CD8-positive, alpha-beta memory T cell (primary cell): ENCODE measurements at regions not wholly inside any gene's neighbourhood (a gene's known extent, or its start where the extent isn't known, plus 50 kb on each side); places are given as distances from the start of the nearest gene placed in this dataset.

Experiments used
- CTCF ChIA-PET: fragments of 350-600 bp; sonication (Branson Sonifier 250); formaldehyde crosslinking; loops from one replicate; lab custom pipeline; 2021; ENCODE audit warnings: antibody characterized with exemption; lab: Charles Lee
- POLR2A ChIA-PET: fragments of 350-600 bp; sonication (Branson Sonifier 250); formaldehyde crosslinking; loops from one replicate; lab custom pipeline; 2021; ENCODE audit warnings: antibody characterized with exemption; lab: Charles Lee
- DNase-seq, 5 donors: peaks; one replicate each; pipeline versions ENCODE4 v3.0.0 to v3.0.0-alpha.2; 2020 to 2022; ENCODE audit warnings: mixed read lengths in 1 of 5
- H3K27ac ChIP-seq: one replicate; pipeline ENCODE4 v1.7.0; 2013; ENCODE audit warnings: low read depth, mild to moderate bottlenecking, low read length, moderate library complexity
- H3K27me3 ChIP-seq: 2 replicates; pipeline ENCODE4 v1.7.0; 2013; ENCODE audit warnings: low read length, mild to moderate bottlenecking; ENCODE audit not compliant: insufficient read depth, poor library complexity, severe bottlenecking
- H3K36me3 ChIP-seq: 2 replicates; pipeline ENCODE4 v1.7.0; 2013; ENCODE audit warnings: mild to moderate bottlenecking, low read length, moderate library complexity; ENCODE audit not compliant: insufficient read depth
- H3K4me1 ChIP-seq: 2 replicates; pipeline ENCODE4 v1.7.0; 2013; ENCODE audit warnings: mild to moderate bottlenecking, low read length, moderate library complexity; ENCODE audit not compliant: insufficient read depth
- H3K4me3 ChIP-seq: 2 replicates; pipeline ENCODE4 v1.7.0; 2013; ENCODE audit warnings: mild to moderate bottlenecking, low read length
- H3K9me3 ChIP-seq: 2 replicates; pipeline ENCODE4 v1.7.0; 2013; ENCODE audit warnings: mild to moderate bottlenecking, low read length
- H3K27ac Mint-ChIP-seq, 8 donors: one replicate each; pipeline ENCODE4 v1.8.0; 2020 to 2021; ENCODE audit warnings: mixed read lengths in 8 of 8, mild to moderate bottlenecking in 6 of 8, inconsistent platforms in 3 of 8, moderate library complexity in 3 of 8
- H3K27me3 Mint-ChIP-seq, 2 donors: one replicate each; pipeline ENCODE4 v1.8.0; 2020 to 2021; ENCODE audit warnings: mixed read lengths in 2 of 2, mild to moderate bottlenecking in 1 of 2, moderate library complexity in 1 of 2
- H3K36me3 Mint-ChIP-seq, 3 donors: one replicate each; pipeline ENCODE4 v1.8.0; 2020 to 2021; ENCODE audit warnings: mixed read lengths in 3 of 3, inconsistent platforms in 1 of 3, mild to moderate bottlenecking in 1 of 3
- H3K4me1 Mint-ChIP-seq, 3 donors: one replicate each; pipeline ENCODE4 v1.8.0; 2020 to 2021; ENCODE audit warnings: mixed read lengths in 3 of 3, inconsistent platforms in 1 of 3, mild to moderate bottlenecking in 1 of 3
- H3K4me3 Mint-ChIP-seq, 7 donors: one replicate each; pipeline ENCODE4 v1.8.0; 2020 to 2021; ENCODE audit warnings: mixed read lengths in 7 of 7, mild to moderate bottlenecking in 6 of 7, moderate library complexity in 4 of 7, inconsistent platforms in 2 of 7
- H3K9me3 Mint-ChIP-seq, 5 donors: one replicate each; pipeline ENCODE4 v1.8.0; 2020 to 2022; ENCODE audit warnings: mixed read lengths in 5 of 5, mild to moderate bottlenecking in 3 of 5, moderate library complexity in 2 of 5, inconsistent platforms in 1 of 5

DNA sequence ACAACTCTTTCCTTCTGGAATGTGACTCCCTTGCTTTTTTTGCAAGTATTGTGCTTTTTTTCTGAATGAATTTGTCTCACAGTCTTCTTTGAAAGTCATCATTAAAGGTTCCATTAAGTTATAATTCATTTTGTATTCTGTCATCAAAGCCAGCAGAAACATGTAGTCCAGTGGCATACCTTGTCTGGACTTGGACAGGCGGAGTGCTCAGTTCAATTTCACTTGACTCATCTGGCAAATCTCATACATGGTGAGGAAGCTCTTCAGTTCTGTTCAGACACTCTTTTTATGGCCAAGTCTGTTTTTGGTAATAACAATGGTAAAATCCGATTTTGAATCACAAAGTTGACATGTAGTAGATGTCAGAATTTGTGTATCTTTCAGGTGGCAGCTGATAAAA lies 260.8 kb upstream of the OPRM1 start:
- Mint-ChIP-seq H3K4me1 (no peaks in the 10 kb centered on the region), H3K36me3 (no peaks in the 10 kb centered on the region), H3K4me3 (no peak overlapping the region), H3K9me3 (peaks cover 0 to 20% (median 5%) of the 10 kb centered on the region in 5 donors), H3K27ac (no peak overlapping the region), H3K27me3 (no peaks in the 10 kb centered on the region)
- no peak overlapping the region for H3K4me3 ChIP-seq
- no peak for DNase-seq
- H3K27ac ChIP-seq: no peak overlapping the region
- POLR2A ChIA-PET: no interaction called here
- CTCF ChIA-PET: no interaction called here
- H3K9me3 ChIP-seq: no peaks in the 10 kb centered on the region
- no peaks in the 10 kb centered on the region for H3K36me3 ChIP-seq
- no peaks in the 10 kb centered on the region for H3K27me3 ChIP-seq
- H3K4me1 ChIP-seq: no peaks in the 10 kb centered on the region

GRCh38 chr6:153771577-153771976 lies 267.5 kb upstream of the OPRM1 start:
- H3K36me3 Mint-ChIP-seq: no peaks in the 10 kb centered on the region
- no peaks in the 10 kb centered on the region for H3K27me3 Mint-ChIP-seq
- Histone ChIP-seq H3K27ac (no peak overlapping the region), H3K27me3 (no peaks in the 10 kb centered on the region), H3K36me3 (no peaks in the 10 kb centered on the region), H3K4me3 (no peak overlapping the region), H3K9me3 (no peaks in the 10 kb centered on the region), H3K4me1 (no peaks in the 10 kb centered on the region)
- H3K4me3 Mint-ChIP-seq: no peak overlapping the region
- ChIA-PET CTCF (no interaction called here), POLR2A (no interaction called here)
- H3K4me1 Mint-ChIP-seq: no peaks in the 10 kb centered on the region
- H3K9me3 Mint-ChIP-seq: no peaks in the 10 kb centered on the region
- DNase-seq: no peak
- H3K27ac Mint-ChIP-seq: no peak overlapping the region

DNA sequence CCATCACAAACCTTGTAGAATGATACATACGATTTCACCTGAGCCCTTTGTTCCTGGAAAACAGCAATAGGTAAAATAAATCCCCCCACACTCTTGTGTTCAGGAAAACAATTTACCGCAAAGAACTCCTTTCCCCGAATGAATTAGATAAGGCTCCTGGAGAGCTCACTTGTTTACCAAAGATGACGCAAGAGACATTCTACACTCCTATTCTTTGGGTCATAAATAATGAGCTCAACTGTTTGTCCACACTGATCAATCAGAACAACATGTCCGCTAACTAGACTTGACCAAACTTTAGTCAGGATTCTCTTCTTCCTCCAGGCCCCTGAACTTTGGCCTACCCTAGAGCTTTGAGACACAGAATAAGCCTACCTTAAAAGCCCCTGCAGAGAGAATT lies 271.9 kb upstream of the OPRM1 start:
- no peaks in the 10 kb centered on the region for H3K9me3 ChIP-seq
- CTCF ChIA-PET: no interaction called here
- H3K36me3 ChIP-seq: no peaks in the 10 kb centered on the region
- peaks cover 0 to 25% (median 0%) of the 10 kb centered on the region in 5 donors for H3K9me3 Mint-ChIP-seq
- no peak overlapping the region for H3K4me3 ChIP-seq
- no peaks in the 10 kb centered on the region for H3K27me3 ChIP-seq
- no peak overlapping the region for H3K27ac ChIP-seq
- DNase-seq: no peak
- no peaks in the 10 kb centered on the region for H3K27me3 Mint-ChIP-seq
- POLR2A ChIA-PET: no interaction called here
- H3K27ac Mint-ChIP-seq: no peak overlapping the region
- no peaks in the 10 kb centered on the region for H3K4me1 ChIP-seq
- no peaks in the 10 kb centered on the region for H3K4me1 Mint-ChIP-seq
- no peaks in the 10 kb centered on the region for H3K36me3 Mint-ChIP-seq
- no peak overlapping the region for H3K4me3 Mint-ChIP-seq

DNA sequence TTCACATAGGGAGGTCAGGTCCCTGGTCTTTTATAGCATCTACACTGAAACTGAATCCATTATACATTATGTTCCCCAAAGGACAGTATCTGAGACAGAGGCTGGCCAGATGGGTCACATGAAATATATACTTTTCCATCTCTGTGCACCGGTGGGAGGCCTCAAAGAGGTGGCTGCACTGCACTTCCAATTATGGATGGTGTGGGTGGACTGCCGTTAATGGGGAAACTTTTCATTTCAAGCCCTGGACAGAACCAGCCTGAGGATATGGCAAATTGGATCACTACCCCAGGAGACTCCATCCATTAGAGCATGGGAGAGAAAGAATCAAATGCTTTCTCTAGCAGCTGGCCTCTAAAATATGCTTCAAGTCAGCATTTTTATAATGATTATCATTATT lies 280.5 kb upstream of the OPRM1 start:
- Histone ChIP-seq H3K36me3 (no peaks in the 10 kb centered on the region), H3K9me3 (no peaks in the 10 kb centered on the region), H3K4me1 (no peaks in the 10 kb centered on the region), H3K27me3 (no peaks in the 10 kb centered on the region), H3K27ac (no peak overlapping the region), H3K4me3 (no peak overlapping the region)
- Mint-ChIP-seq H3K4me3 (no peak overlapping the region), H3K27ac (no peak overlapping the region), H3K9me3 (peaks cover 0 to 8% (median 0%) of the 10 kb centered on the region in 5 donors), H3K27me3 (no peaks in the 10 kb centered on the region), H3K36me3 (no peaks in the 10 kb centered on the region), H3K4me1 (no peaks in the 10 kb centered on the region)
- CTCF ChIA-PET: no interaction called here
- POLR2A ChIA-PET: no interaction called here
- no peak for DNase-seq

- Mint-ChIP-seq H3K27ac (no peak overlapping the region), H3K27me3 (no peaks in the 10 kb centered on the region), H3K4me1 (no peaks in the 10 kb centered on the region), H3K4me3 (no peak overlapping the region), H3K9me3 (peaks cover 0 to 6% (median 2%) of the 10 kb centered on the region in 5 donors), H3K36me3 (no peaks in the 10 kb centered on the region)
- no peaks in the 10 kb centered on the region for H3K27me3 ChIP-seq
- no peak for DNase-seq
- no peak overlapping the region for H3K4me3 ChIP-seq
- ChIA-PET POLR2A (no interaction called here), CTCF (no interaction called here)
- H3K9me3 ChIP-seq: no peaks in the 10 kb centered on the region
- H3K4me1 ChIP-seq: no peaks in the 10 kb centered on the region
- no peak overlapping the region for H3K27ac ChIP-seq
- no peaks in the 10 kb centered on the region for H3K36me3 ChIP-seq
These were observed 303.3 kb upstream of the OPRM1 start for GRCh38 chr6:153735761-153736160.

GRCh38 chr6:153729189-153729588 lies 309.9 kb upstream of the OPRM1 start:
- no peak overlapping the region for H3K4me3 Mint-ChIP-seq
- H3K27me3 Mint-ChIP-seq: no peaks in the 10 kb centered on the region
- POLR2A ChIA-PET: no interaction called here

GRCh38 chr6:153727885-153728284 lies 311.2 kb upstream of the OPRM1 start:
- CTCF ChIA-PET: no interaction called here
- no peak overlapping the region for H3K4me3 Mint-ChIP-seq
- Histone ChIP-seq H3K27me3 (no peaks in the 10 kb centered on the region), H3K4me3 (no peak overlapping the region), H3K4me1 (no peaks in the 10 kb centered on the region), H3K27ac (no peak overlapping the region), H3K36me3 (no peaks in the 10 kb centered on the region), H3K9me3 (no peaks in the 10 kb centered on the region)
- H3K27me3 Mint-ChIP-seq: no peaks in the 10 kb centered on the region
- POLR2A ChIA-PET: no interaction called here
- H3K9me3 Mint-ChIP-seq: peaks cover 0 to 4% (median 2%) of the 10 kb centered on the region in 5 donors
- DNase-seq: no peak
- no peaks in the 10 kb centered on the region for H3K4me1 Mint-ChIP-seq
- H3K27ac Mint-ChIP-seq: no peak overlapping the region
- no peaks in the 10 kb centered on the region for H3K36me3 Mint-ChIP-seq

More at GRCh38 chr6:153729189-153729588, 309.9 kb upstream of the OPRM1 start:
- DNase-seq: no peak
- H3K4me3 ChIP-seq: no peak overlapping the region
- H3K4me1 Mint-ChIP-seq: no peaks in the 10 kb centered on the region
- no peaks in the 10 kb centered on the region for H3K36me3 Mint-ChIP-seq
- H3K36me3 ChIP-seq: no peaks in the 10 kb centered on the region
- H3K27ac Mint-ChIP-seq: no peak overlapping the region
- CTCF ChIA-PET: no interaction called here
- no peaks in the 10 kb centered on the region for H3K4me1 ChIP-seq
- H3K27me3 ChIP-seq: no peaks in the 10 kb centered on the region
- no peak overlapping the region for H3K27ac ChIP-seq
- no peaks in the 10 kb centered on the region for H3K9me3 ChIP-seq
- H3K9me3 Mint-ChIP-seq: peaks cover 0 to 4% (median 2%) of the 10 kb centered on the region in 5 donors

GRCh38 chr6:153725456-153725855 lies 313.6 kb upstream of the OPRM1 start:
- Mint-ChIP-seq H3K4me1 (no peaks in the 10 kb centered on the region), H3K27me3 (no peaks in the 10 kb centered on the region), H3K36me3 (no peaks in the 10 kb centered on the region), H3K9me3 (peaks cover 0 to 4% (median 0%) of the 10 kb centered on the region in 5 donors), H3K4me3 (no peak overlapping the region), H3K27ac (no peak overlapping the region)
- Histone ChIP-seq H3K36me3 (no peaks in the 10 kb centered on the region), H3K9me3 (no peaks in the 10 kb centered on the region), H3K27ac (no peak overlapping the region), H3K4me3 (no peak overlapping the region), H3K4me1 (no peaks in the 10 kb centered on the region), H3K27me3 (no peaks in the 10 kb centered on the region)
- DNase-seq: no peak
- POLR2A ChIA-PET: no interaction called here
- CTCF ChIA-PET: no interaction called here

GRCh38 chr6:153720732-153721131 lies 318.3 kb upstream of the OPRM1 start:
- H3K4me3 Mint-ChIP-seq: no peak overlapping the region
- peaks cover 0 to 4% (median 0%) of the 10 kb centered on the region in 5 donors for H3K9me3 Mint-ChIP-seq
- H3K9me3 ChIP-seq: no peaks in the 10 kb centered on the region
- no peak overlapping the region for H3K27ac Mint-ChIP-seq
- H3K4me3 ChIP-seq: no peak overlapping the region
- H3K36me3 Mint-ChIP-seq: no peaks in the 10 kb centered on the region
- no peak overlapping the region for H3K27ac ChIP-seq
- CTCF ChIA-PET: no interaction called here
- H3K4me1 Mint-ChIP-seq: no peaks in the 10 kb centered on the region
- H3K4me1 ChIP-seq: no peaks in the 10 kb centered on the region
- H3K27me3 Mint-ChIP-seq: peaks cover 0 to 1% of the 10 kb centered on the region in 2 donors
- no peaks in the 10 kb centered on the region for H3K36me3 ChIP-seq
- no peaks in the 10 kb centered on the region for H3K27me3 ChIP-seq
- DNase-seq: no peak
- POLR2A ChIA-PET: no interaction called here
